Activated CD4-positive, alpha-beta T cell treated with anti-CD3 and anti-CD28 coated beads, Interleukin-2, amount 50 U/mL, for 16 hours (primary cell): ENCODE measurements at regions not wholly inside any gene's neighbourhood (a gene's known extent, or its start where the extent isn't known, plus 50 kb on each side); places are given as distances from the start of the nearest gene placed in this dataset.
A peak's percentile ranks its signal among the peaks of the same experiment; 100 is the strongest.

ENCODE experiments used
- DNase-seq: peaks from one replicate; pipeline ENCODE4 v3.0.0-alpha.2; 2020

- no peak for DNase-seq
Observed at GRCh38 chr9:105864248-105864898, 170.0 kb downstream of the TMEM38B start.

DNA sequence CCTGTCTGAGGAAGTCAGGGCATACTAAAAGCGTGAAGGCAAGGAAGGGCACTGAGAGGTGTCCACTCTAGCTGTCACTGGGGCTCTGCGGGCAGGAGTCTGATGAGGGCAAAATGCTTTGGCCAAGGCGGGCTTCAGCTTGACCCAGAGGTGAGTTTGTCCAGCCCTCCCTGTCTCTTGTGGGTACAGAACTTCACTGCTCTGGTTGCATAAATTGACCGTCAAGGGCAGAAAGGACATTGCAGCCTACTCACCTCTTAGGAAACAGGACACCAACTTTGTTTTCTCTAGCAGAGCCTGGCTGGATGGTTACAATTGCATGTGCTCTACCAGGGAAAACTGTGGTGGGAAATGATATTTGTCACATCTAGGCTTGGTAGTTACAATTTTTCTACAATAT, 170.9 kb downstream of the TMEM38B start:
- DNase-seq, result no peak

GRCh38 chr9:105871540-105871939, 177.2 kb downstream of the TMEM38B start:
- no peak for DNase-seq

GRCh38 chr9:105873801-105874200, 179.5 kb downstream of the TMEM38B start:
- DNase-seq, result no peak

GRCh38 chr9:105877721-105878120, 183.4 kb downstream of the TMEM38B start:
- no peak for DNase-seq

GRCh38 chr9:105879181-105879580, 184.8 kb downstream of the TMEM38B start:
- no peak for DNase-seq

DNA sequence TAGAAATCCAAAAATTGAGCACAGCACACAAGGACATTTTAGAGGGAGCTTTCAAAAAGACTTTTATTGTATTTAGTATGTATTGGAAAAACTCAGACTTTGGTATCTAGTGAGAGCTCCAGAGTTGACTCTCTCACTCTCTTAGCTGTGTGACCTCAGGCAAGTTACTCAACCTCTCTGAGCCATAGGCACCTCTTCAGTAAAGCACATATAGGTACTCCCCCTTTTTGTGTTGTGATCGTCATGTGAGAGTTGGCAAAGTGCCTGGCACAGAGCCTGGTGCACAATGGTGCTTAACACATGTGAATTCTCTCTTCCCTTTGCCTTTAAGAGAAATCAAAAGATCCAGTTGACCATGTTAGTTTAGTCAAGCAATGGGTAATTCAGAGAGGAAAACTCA, 186.2 kb downstream of the TMEM38B start:
- no peak for DNase-seq

DNA sequence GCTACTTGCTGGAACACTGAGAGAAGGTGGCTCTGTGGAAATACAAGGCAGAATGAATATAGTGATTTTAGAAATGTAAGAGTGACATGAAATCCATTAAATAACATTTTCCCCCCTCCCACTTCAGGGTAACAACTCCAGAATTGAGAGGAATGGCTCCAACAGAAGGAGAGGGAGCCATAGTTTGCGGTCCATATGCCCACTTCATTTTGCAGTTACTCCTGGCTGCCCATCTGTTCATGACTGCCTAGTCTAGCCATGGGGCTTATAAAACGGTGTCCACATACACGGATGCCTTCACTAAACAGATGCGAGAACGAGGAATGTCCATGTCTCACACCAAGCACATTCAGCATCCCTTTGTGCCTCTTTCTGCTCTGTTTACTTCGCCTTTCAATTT, 186.7 kb downstream of the TMEM38B start:
- DNase-seq, result no peak

DNA sequence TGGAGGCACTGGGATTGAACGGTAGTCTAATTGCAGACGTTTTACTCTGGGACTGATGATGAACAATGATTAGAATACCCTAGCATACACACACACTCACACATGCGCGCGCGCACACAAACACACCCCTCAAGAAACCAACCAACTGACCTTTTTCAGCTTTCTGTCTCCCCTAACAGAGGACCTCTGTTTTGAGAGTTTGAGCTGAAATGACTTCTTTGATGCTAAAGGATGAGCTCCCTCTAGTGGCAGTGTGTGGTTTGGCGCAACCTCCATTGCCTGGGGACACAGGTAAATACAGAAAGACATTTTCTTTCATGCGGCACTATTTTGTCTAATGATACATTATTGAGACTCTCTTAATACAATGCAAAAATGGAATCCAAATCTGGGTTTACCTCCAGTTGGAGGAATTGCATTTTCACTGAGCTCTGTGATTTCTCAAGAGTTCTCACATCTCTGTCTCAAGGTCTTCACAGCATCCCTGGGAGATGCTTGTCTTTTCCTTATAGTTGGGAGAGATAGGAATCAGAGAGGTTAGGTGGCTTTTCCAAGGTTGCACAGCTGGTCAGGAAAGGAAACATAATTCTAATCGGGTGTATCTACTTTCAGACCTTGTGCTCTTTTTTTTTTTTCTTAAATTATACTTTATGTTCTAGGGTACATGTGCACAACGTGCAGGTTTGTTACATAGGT, 187.5 kb downstream of the TMEM38B start:
- DNase-seq, result peak; percentile 74

DNA sequence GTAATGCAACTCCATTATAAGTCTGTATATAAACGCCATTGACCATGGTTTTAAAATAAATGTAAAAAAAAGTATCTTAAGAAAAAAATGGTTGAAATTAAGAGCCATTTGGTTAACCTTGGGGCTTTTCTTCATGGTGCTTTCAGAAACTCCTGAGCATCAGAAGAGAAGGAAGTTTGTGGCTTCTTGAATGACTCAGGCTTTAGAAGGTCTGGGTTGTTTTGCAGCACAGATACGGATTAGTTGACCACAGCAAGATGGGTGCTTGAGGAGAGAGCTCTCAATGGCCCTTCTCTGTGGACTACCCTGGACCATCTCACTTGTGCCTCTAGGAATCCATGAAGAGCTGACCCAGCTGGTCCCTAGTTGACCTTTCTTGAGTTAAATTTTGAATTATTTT, 189.5 kb downstream of the TMEM38B start:
- DNase-seq, result peak; percentile 62

GRCh38 chr9:105884416-105884815, 190.1 kb downstream of the TMEM38B start:
- DNase-seq, result no peak

DNA sequence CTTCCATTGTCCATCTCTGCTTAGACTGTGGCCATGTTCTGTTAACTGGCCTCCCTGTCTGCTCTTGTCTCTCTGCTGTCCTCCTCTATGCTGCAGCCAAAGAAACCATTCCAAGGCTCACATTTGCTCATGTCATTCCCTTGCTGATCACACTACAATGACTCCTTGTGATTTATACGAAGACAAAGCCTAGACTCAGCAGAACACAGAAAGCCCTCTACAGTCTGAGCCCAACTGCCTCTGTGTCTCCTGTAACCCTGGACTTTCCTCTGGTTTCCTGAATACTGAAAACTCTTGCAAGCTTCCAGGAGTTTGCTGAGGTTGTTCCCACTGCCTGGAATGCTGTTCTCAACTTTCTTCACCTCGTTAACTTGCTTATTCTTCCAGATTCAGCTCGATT, 191.8 kb downstream of the TMEM38B start:
- no peak for DNase-seq

DNA sequence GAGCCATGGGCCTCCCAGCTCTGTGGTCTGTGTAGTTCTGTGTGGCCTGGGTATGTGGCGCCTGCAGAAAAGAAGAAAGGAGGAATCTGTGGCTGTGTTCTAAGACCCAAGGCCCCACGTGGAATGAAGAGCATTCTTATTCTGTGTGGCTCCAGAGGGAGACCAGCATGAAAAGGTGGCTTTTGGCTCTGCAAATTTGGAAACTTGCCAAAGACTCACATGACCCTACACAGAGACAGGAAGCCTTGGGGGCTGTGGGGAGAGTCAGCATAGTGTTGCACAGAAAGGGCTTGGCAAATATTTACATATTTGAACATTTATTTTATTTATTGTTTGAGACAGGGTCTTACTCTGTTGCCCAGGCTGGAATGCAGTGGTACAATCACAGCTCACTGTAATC, 193.3 kb downstream of the TMEM38B start:
- DNase-seq, result no peak

DNA sequence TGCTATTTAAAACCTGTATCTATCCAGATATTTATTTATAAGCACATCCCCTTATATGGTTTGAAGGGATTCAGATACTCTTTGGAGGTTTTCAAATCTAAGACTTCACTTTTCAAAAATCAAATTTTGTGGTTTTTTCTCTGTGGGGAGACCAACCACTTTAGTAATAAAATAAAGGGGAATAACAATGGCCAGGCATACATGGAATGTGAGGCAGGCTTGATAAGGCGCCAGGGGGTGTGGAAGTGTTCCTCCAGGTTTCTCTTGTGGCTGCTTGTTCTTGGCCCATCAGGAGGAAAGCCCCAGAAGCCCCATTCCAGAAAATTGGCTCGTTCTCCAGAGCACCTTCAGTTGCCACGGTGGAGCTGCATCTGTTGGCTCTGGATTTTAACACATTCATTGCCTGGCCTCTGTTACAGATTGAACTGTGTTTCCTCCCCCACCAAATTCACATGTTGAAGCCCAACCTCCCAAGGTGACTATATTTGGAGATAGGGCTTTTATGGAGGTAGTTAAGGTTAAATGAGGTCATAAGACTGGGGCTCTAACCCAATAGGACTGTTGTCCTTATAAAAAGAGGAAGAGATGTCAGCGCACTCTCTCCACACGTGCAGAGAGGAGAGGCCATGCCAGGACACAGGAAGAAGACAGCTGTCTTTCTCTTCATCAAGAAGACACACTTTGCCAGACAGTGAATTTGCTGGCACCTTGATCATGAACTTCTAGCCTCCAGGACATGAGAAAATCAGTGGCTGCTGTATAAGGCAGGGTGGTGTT, 195.9 kb downstream of the TMEM38B start:
- DNase-seq, result no peak

GRCh38 chr9:105900123-105900522, 205.8 kb downstream of the TMEM38B start:
- DNase-seq, result no peak

- no peak for DNase-seq
Observed at GRCh38 chr9:105901514-105902109, 207.3 kb downstream of the TMEM38B start.

DNA sequence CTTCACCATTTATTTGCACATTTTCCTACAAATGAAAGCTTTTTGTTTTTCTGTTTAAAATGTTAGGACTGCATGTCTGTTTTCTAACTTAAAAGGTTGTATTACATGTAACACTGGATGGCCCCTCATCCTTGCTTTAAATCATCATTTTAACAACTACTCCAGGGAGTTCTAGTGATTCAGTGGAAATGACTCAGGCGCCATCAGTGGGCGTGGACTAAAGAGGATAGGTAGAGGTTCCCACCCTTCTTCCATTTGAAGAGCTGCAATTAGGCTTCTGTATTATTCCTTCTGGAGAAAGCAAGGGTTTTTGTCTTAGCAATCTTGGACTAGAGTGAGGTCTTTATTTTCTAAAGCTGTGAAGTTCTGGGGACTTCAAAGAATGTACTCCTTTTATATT, 213.7 kb downstream of the TMEM38B start:
- no peak for DNase-seq

DNA sequence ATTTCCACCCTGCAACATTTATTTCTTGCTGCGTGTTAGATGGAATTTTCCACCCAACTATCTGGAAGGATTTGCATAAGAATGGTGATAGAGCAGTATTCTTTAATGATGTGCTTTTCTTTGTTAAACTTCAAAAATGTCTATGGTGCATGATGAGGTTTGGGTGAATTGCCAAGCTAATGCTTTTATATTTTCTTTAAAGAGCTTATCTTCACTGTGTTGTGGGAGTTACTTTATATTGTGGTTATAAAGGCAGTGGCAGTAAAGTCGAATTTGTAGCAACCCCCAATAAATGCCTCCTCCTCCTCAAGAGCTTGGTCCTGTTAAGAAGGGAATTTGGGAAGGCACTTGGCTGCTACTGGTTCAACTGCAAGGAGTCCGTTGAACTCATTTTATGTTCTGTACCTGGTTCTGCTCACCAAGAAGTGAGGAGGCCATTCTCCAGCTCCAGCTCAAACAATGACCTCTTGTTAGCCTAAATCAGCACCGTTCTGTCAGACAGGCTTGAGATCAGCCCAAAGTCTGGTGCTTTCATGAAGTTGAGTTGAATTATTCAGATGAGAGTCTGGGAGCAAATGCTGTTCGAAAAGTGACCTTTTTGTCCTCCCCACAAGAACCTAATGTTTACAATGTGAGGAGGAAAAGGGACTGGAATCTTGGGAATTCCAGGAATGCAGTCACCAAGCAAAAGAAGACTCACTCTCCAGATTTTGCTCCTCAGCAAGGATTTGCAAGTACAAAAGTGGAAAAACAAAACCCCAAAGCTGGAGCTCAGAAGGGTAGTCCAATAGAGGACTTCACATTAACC, 217.0 kb downstream of the TMEM38B start:
- DNase-seq, result no peak

DNA sequence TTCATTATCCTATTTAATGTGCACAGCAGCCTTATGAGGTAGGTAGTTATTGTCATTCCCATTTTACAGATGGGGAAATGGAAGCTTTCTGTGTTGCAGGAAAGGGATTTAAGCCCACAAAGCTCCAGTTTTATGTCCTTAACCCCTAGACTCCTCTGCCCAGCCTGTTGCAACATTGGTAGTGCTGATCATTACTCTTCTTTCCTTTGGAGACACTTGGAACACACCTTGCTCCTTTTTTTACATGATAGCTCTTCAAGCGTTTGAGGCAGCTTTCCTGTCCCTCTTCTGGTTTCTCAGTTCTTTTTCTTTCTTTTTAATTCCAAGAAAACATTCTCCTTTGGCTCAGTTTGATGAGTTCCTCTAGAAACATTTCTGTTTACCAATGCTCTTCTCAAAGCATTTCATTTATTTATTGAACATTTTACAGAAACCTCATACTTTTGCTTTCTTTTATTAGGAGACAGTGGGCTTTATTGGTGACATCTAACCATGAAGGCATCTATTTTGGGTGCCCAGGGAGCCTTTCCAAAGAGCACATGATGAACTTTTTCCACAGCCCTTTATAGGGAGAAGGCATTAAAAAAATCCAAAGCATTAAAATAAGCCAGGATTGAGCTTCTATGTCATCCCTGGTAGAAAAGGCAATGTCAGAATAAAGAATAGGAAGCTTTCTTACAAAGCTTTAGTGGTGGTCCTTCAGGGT, 218.0 kb downstream of the TMEM38B start:
- DNase-seq, result no peak

DNA sequence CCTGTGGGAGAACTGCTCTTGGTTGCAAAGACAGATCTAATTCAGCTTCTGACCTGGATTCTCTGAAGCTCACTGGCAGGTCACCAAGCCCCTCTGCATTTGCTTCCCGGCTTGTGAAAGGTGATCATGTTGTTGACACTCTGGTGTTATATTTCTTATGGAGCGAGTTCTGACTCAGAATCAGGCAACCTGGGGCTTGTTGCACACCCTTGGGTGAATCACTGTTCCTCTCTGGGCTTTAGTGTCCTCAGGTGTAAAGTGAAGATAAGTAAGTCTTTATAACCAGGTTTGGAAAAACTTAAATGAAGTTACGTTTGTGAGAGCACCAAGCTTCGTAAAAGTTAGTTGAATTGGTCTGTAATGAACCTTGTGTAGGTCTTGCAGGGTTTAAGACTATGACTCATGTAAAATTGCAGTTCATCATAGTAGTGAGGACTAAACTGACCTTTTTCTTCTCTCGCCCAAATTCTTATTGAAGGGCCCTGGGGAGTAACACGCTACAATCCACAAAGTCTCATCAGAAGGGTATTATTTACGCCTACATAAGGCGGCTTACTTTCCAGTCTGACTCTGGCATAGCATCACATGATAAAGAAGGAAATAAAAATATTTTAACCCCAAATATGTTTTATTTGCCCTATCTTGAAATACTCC, 218.6 kb downstream of the TMEM38B start:
- DNase-seq, result no peak

GRCh38 chr9:105921057-105921726, 226.9 kb downstream of the TMEM38B start:
- no peak for DNase-seq
